ENCODE measurements at regions not wholly inside any gene's neighbourhood (a gene's known extent, or its start where the extent isn't known, plus 50 kb on each side); places are given as distances from the start of the nearest gene placed in this dataset.

GRCh38 chr18:62659698-62660097, 55.6 kb upstream of the PHLPP1 start:
- Mint-ChIP-seq H3K4me3 (no peak overlapping the region), H3K9me3 (peaks cover 7% of the 10 kb centered on the region), H3K27ac (no peak overlapping the region), H3K27me3 (no peaks in the 10 kb centered on the region), H3K36me3 (no peaks in the 10 kb centered on the region), H3K4me1 (ENCODE audit: unreplicated experiment) (no peaks in the 10 kb centered on the region)
- no peak for DNase-seq (ENCODE audit: extremely low spot score, unreplicated experiment)
- TF ChIP-seq CTCF (conservative IDR thresholded peaks at IDR 0.05): no peak

- TF ChIP-seq CTCF (conservative IDR thresholded peaks at IDR 0.05): no peak
- Mint-ChIP-seq H3K27me3 (no peaks in the 10 kb centered on the region), H3K27ac (no peak overlapping the region), H3K4me1 (ENCODE audit: unreplicated experiment) (no peaks in the 10 kb centered on the region), H3K9me3 (peaks cover 7% of the 10 kb centered on the region), H3K36me3 (no peaks in the 10 kb centered on the region), H3K4me3 (no peak overlapping the region)
- no peak for DNase-seq (ENCODE audit: extremely low spot score, unreplicated experiment)
These were observed 54.6 kb upstream of the PHLPP1 start for GRCh38 chr18:62660691-62661090.

- H3K9me3 Mint-ChIP-seq: peaks cover 7% of the 10 kb centered on the region
- H3K36me3 Mint-ChIP-seq: no peaks in the 10 kb centered on the region
- no peaks in the 10 kb centered on the region for H3K4me1 Mint-ChIP-seq (ENCODE audit: unreplicated experiment)
- TF ChIP-seq CTCF (conservative IDR thresholded peaks at IDR 0.05): no peak
- H3K4me3 Mint-ChIP-seq: peak overlapping the region; percentile 71
- no peaks in the 10 kb centered on the region for H3K27me3 Mint-ChIP-seq
- no peak for DNase-seq (ENCODE audit: extremely low spot score, unreplicated experiment)
- H3K27ac Mint-ChIP-seq: peak overlapping the region; percentile 90
These were observed 51.5 kb upstream of the PHLPP1 start for GRCh38 chr18:62663731-62664336.

GRCh38 chr18:62664414-62664813, 50.9 kb upstream of the PHLPP1 start:
- no peak for DNase-seq (ENCODE audit: extremely low spot score, unreplicated experiment)
- Mint-ChIP-seq H3K36me3 (no peaks in the 10 kb centered on the region), H3K27me3 (no peaks in the 10 kb centered on the region), H3K4me3 (peak overlapping the region; percentile 71), H3K9me3 (peaks cover under 1% of the 10 kb centered on the region), H3K27ac (peak overlapping the region; percentile 90), H3K4me1 (ENCODE audit: unreplicated experiment) (no peaks in the 10 kb centered on the region)
- no peak for TF ChIP-seq CTCF (conservative IDR thresholded peaks at IDR 0.05)

- Mint-ChIP-seq H3K4me3 (no peak overlapping the region), H3K4me1 (ENCODE audit: unreplicated experiment) (no peaks in the 10 kb centered on the region), H3K36me3 (no peaks in the 10 kb centered on the region), H3K27me3 (no peaks in the 10 kb centered on the region), H3K9me3 (no peaks in the 10 kb centered on the region), H3K27ac (no peak overlapping the region)
- no peak for DNase-seq (ENCODE audit: extremely low spot score, unreplicated experiment)
- TF ChIP-seq CTCF (conservative IDR thresholded peaks at IDR 0.05): no peak
These were observed 50.2 kb upstream of the PHLPP1 start for GRCh38 chr18:62665188-62665587.

Measured in type B pancreatic cell (in vitro differentiated cells).